AG20443 (cell line): ENCODE measurements at regions not wholly inside any gene's neighbourhood (a gene's known extent, or its start where the extent isn't known, plus 50 kb on each side); places are given as distances from the start of the nearest gene placed in this dataset.
"Not testable (repeated sequence)": the region's sequence is repeated elsewhere in the genome, so short reads cannot be mapped to it uniquely, and the experiment has no call there.

Source experiments
- DNase-seq: peaks from one replicate; pipeline ENCODE4 v3.0.0; 2012; ENCODE audit warnings: low spot score, mixed read lengths

DNA sequence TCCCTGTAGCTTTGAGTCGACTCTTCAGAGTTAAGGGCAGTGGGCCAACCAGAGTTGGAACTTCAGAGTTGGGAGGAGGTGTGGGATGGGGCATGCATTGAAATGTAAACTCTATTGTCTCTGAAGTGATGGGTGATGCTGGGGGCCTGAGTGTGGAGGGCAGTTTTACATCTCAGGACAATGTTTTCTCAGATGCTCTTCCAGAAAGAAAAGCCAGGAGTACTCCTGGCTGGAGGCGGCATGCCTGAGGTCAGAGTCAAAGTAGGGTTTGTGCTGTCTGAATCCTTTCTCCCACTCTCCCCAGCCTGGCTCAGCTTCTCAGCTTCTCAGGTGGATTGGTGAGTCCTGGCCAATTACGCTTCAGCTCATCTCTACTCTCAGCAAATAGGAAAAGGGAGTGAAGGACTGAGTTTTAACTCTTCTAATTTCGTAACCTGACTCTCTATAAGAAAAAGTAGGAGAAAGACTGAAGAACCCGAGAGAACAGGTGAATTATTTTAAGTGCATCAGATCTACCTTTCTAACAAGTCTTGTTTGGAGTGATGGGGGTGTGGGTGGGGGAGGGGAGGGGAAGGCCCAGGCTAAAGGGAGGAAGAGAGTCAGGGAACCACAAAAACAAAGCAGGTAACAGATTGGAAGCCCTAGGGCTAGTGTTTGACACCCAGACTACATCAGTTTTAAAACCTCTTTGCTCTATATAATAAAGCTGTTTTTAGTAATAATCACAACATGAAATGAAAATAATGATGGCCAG, 107.5 kb upstream of the PELI1 start:
- DNase-seq: no peak

GRCh38 chr2:64252251-64252978, 108.2 kb upstream of the PELI1 start:
- DNase-seq: not testable (repeated sequence)

DNA sequence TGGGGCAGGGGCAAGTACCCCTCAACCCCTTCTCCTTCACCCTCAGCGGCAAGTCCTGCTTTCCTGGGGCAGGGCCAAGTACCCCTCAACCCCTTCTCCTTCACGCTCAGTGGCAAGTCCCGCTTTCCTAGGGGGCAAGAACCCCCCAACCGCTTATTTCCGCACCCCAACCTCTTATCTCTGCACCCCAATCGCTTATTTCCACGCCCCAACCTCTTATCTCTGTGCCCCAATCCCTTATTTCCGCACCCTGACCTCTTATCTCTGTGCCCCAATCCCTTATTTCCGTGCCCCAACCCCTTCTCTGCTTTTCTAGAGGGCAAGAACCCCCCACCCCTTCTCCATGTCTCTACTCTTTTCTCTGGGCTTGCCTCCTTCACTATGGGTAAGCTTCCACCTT, 109.2 kb upstream of the PELI1 start:
- DNase-seq: not testable (repeated sequence)

DNA sequence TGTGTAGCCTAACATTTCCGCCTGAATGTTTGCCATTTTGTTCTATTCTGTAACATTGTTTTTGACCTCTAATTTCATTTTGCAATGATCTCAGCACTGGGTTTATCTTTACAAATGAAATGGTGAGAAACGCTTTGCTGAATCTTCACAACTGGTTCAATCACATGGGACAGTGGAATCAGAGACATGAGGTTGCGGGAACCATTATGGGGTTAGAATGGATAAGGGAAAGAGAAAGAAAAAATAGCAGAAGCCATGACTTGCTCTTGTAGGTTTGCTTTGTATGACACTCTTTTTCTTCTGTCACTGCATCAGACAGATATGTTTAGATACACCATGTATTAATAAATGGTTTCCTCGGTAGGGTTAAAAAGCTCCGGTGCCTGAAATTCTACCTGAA, 114.3 kb upstream of the PELI1 start:
- DNase-seq: no peak

- no peak for DNase-seq
Observed at GRCh38 chr2:64259312-64259711, 115.1 kb upstream of the PELI1 start.

DNA sequence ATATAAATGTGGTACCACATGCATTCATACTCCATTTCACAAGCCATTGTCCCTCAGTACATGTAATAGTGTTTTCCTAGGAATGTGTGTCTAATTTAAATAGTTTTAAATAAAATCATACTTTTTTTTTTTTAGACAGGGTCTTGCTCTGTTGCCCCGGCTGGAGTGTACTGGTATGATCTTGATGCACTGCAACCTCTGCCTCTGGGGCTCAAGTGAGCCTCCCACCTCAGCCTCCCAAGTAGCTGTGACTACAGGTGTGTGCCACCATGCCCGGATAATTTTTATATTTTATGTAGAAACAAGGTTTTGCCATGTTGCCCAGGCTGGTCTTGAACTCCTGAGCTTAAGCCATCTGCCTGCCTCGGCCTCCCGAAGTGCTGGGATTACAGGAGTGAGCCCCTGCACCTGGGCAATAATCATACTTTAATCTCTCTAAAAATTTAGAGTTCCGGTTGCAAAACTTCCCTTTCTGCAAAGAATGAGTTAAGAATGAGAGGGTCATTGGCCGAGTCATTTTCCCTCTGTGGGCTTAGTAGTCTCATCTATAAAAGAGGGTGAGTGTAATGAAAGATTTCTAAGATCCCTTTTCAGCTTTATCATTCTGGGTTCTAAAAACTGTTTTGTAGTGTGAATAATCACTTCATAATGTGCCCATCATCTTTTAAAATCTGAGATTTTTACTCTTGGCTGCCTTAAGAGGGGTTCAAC, 116.0 kb upstream of the PELI1 start:
- no peak for DNase-seq

GRCh38 chr2:64260817-64261216, 116.6 kb upstream of the PELI1 start:
- no peak for DNase-seq

DNA sequence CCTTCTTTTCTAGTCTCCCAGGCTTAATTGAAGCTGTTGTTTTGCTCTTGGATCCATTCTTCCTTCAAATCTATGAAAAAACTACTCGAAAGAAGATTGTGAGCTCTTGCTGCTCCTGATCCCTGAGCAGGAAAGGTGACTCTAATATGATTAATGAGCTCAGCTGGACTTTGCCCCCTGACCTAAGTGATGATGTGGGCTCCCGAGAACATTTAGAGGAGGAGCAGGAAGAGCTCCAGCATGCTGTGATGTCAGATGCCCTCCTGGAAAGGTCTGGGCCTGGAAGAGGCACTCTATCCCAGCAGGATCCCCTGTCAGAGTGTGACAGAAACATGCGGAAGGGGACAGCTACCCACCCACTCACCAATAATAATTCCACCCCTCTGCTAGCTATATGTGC, 117.9 kb upstream of the PELI1 start:
- no peak for DNase-seq

GRCh38 chr2:64262816-64263215, 118.6 kb upstream of the PELI1 start:
- DNase-seq: no peak

DNA sequence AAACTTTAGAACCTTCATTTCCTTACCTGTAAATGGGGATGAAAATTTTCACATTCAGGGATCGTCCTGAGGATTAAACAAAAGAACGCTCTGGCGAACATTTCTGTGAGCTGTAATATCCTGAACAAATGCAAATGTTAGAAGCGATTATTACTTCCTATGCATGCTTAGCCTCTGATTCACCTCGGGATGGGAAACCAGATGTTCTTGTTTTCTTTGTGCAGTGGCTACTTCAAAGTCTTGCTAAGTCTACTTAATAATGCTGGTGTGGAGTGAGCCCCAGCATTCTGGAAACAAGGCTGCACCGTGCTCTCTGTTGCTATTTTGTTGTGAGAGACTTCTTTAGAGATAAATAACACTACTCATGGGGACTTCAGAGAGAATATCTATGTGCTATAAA, 119.1 kb upstream of the PELI1 start:
- peak; percentile 58 for DNase-seq

GRCh38 chr2:64267699-64268098, 123.5 kb upstream of the PELI1 start:
- DNase-seq: no peak

GRCh38 chr2:64268330-64269048, 124.3 kb upstream of the PELI1 start:
- DNase-seq: no peak

GRCh38 chr2:64273524-64274398, 129.5 kb upstream of the PELI1 start:
- DNase-seq: peak; percentile 89

DNA sequence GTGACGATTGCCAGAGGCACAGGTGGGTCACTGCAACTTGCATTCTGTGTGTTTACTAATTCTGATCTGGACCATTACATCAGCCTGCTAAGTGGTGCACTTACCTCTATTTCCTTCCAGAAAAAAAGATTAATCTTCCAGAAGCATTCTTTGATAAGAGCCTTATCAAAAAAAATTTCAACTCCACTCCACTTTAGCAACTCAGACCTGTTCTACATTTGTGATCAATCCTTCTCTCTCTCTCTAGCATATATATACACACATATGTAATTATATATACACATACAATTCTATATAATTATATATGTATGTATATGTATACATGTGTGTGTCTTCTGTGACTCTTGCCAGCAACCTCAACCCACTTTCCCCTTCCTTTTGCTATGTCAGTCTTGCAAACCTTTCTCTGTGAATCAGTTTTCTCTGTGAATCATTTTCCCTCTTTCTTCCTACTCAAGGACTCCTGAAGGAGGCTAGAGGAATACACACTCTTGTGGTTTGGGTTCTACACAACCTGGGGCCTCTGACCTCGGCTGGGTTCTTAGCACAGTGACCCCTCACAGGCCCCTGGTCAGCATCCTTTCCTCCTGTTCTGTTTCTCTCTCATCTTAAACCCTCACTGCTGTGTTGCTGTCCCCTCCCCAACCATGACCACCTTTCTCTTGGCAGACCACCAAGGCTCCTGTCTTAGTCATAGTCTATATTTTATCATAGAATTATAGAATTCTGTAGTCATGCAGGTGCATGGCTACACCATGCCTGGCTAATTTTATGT, 130.4 kb upstream of the PELI1 start:
- DNase-seq: no peak

DNA sequence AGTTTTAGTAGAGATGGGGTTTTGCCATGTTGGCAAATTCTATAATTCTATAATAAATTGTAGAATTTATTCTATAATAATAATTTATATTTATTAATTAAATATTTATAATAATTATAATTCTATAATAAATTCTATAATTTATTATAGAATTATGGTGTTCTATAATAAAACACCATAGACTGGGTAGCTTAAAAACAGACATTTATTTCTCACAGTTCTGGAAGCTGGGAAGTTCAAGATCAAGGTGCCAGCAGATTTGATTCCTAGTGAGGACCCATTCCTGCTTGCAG, 130.9 kb upstream of the PELI1 start:
- no peak for DNase-seq

DNA sequence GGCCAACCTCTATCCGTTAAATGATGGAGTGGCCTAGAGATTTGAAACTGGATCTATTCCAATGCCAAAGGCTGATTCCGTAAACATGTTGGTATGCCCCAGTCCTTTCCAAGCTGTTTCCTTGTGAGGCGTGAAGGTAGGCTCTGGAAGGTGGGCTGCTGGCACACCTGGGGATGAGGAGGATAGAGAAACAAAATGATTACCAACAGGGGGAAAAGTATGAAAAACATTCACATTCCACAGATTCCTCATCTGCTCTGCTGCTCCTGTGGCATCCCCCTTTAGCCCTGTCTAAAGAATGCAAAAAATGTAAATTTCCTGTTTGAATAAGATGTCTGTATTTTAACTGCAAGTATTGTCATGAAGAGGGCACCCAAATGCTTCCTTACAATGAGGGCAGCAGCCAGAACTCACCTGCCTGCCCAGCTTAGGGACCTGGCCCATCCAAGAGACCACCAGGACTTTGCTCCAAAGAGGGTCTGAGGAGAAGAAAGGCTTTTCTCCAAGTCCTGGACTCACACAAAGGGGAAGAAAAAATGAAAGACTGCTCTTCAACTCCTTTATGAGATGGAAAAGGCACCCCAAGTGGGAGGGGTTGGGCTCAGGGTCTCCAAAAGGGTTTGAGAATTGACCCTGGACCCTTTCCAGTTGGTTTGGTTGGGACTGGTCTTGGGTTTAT, 132.3 kb upstream of the PELI1 start:
- peak; percentile 46 for DNase-seq

DNA sequence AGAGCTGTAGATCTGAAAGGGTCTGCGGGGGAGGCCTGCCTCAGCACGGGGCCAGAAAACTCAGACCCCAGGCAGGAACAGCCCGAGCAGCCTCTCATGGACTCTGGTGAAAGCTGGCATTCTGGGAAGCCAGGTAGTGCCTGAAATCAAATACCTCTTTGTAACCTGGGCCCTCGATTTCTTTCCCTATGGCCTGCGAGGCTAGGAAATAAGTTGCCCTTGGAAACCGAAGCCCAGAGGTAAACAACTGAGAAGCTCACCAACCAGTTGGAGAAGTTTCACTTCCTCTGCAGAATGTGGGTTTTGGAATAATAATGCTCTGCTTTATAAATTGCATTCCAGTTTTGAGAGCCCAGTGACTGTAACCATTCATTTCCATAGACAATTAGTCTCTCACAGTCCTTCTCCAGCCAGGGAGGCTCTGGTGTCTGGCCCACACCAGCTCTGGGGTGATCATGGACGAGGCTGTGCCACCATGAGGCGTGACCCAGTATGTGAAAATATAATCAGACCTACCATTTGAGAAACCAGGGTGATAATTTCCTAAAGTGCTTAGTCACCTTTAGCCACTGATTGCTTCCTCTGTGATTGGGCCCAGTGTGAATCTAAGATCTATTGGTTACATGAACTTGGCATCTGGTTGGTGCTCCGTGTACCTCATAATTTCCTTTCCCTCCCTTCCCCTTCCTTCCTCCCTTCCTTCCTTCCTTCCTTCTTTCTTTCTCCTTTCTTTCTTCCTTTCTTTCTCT, 133.1 kb upstream of the PELI1 start:
- DNase-seq: no peak

GRCh38 chr2:64280812-64281211, 136.6 kb upstream of the PELI1 start:
- DNase-seq: not testable (repeated sequence)

GRCh38 chr2:64283006-64283570, 138.9 kb upstream of the PELI1 start:
- no peak for DNase-seq
